ENCODE measurements at regions not wholly inside any gene's neighbourhood (a gene's known extent, or its start where the extent isn't known, plus 50 kb on each side); places are given as distances from the start of the nearest gene placed in this dataset.

GRCh38 chr7:93812061-93812460, 78.5 kb downstream of the TFPI2 start:
- intact Hi-C loops (cut with micrococcal nuclease; ENCODE audit: unreplicated experiment) (no loop called here), in situ Hi-C loops (cut with HindIII; ENCODE audit: extremely low pct_ligation_motif_present, low pct_unique_long_range_greater_than_20kb) (no loop called here)
- Histone ChIP-seq H2AFZ (ENCODE audit: low read length) (no peak overlapping the region), H3K4me1 (ENCODE audit: insufficient read depth, low read length) (no peaks in the 10 kb centered on the region), H3K79me2 (ENCODE audit: insufficient read depth, low read length) (no peaks in the 10 kb centered on the region), H3K27me3 (ENCODE audit: control insufficient read depth in 1 of 2, insufficient read depth in 2 of 2, low read length in 2 of 2) (no peaks in the 10 kb centered on the region), H4K20me1 (ENCODE audit: insufficient read depth, low read length) (no peaks in the 10 kb centered on the region), H3K9ac (ENCODE audit: insufficient read depth, low read depth, low read length) (no peak overlapping the region), H3K9me3 (ENCODE audit: low read length) (no peaks in the 10 kb centered on the region), H3K27ac (ENCODE audit: extremely low read length, insufficient read depth, low read length) (no peak overlapping the region), H3K4me3 (replicated peaks in 1 of 3; ENCODE audit: insufficient read depth in 1 of 3, low read depth in 2 of 3, low read length in 3 of 3) (no peak overlapping the region), H3K36me3 (replicated peaks in 1 of 2; ENCODE audit: control insufficient read depth in 1 of 2, insufficient read depth in 2 of 2, low read length in 2 of 2) (no peaks in the 10 kb centered on the region), H3K4me2 (ENCODE audit: low read depth, low read length) (no peak overlapping the region)
- 38% methylated on average over 4 of the region's 4 CpGs for WGBS (ENCODE audit: low lambda C conversion rate)
- no peak for DNase-seq (ENCODE audit: low spot score)
- ChIA-PET POLR2A (no interaction called here), CTCF (ENCODE audit: low intra/inter-chr PET ratio, low total read pairs) (no interaction called here)
- no peak for ATAC-seq
- TF ChIP-seq MNT (IDR thresholded peaks at IDR 0.05) = no peak
- no peak for TF ChIP-seq ETS1 (CRISPR knock-in tag; IDR thresholded peaks at IDR 0.05)
- TF ChIP-seq ARID4A (CRISPR knock-in tag; IDR thresholded peaks at IDR 0.05; ENCODE audit: borderline replicate concordance) = no peak
- no peak for FAIRE-seq
- BruUV-seq (replicated peaks) = no TSS peak

Data from HepG2 (cell line).